Fibroblast of lung (primary cell): ENCODE measurements at regions not wholly inside any gene's neighbourhood (a gene's known extent, or its start where the extent isn't known, plus 50 kb on each side); places are given as distances from the start of the nearest gene placed in this dataset.

ENCODE experiments used
- EZH2 ChIP-seq: IDR thresholded peaks from 2 replicates; pipeline ENCODE4 v1.5.1; 2012; ENCODE audit warnings: low read length, control low read depth, mild to moderate bottlenecking; ENCODE audit errors: missing control alignments
- TF ChIP-seq, protein P1 (sequence below), 2 donors: IDR thresholded peaks in 1 of 2; conservative IDR thresholded peaks in 1 of 2; 1 replicate in 1 of 2; 2 replicates in 1 of 2; pipeline ENCODE4 v1.5.1; 2011 to 2012; ENCODE audit warnings: low read length in 2 of 2, control low read depth in 1 of 2, inconsistent platforms in 1 of 2, low read depth in 1 of 2, mild to moderate bottlenecking in 1 of 2

DNA sequence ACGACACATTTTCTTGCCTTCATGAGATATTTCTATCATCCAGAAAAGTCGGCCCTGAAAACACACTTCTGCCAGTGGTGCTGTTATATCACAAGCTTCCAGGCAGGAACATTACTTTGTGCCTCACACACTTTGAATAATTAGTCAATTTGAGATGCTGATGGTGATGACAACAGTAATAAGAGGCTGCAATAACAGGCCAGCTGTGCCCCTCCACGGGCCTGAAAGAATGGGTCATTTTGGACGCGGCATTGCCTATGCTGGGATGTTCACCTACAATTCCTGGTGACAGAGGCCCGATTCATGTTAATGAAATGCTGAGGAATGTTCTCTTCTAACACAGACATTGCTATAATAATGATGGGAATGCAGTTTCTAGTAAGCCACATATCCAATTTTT is 463.8 kb upstream of the KIRREL3 start:
- TF ChIP-seq, protein P1, sequence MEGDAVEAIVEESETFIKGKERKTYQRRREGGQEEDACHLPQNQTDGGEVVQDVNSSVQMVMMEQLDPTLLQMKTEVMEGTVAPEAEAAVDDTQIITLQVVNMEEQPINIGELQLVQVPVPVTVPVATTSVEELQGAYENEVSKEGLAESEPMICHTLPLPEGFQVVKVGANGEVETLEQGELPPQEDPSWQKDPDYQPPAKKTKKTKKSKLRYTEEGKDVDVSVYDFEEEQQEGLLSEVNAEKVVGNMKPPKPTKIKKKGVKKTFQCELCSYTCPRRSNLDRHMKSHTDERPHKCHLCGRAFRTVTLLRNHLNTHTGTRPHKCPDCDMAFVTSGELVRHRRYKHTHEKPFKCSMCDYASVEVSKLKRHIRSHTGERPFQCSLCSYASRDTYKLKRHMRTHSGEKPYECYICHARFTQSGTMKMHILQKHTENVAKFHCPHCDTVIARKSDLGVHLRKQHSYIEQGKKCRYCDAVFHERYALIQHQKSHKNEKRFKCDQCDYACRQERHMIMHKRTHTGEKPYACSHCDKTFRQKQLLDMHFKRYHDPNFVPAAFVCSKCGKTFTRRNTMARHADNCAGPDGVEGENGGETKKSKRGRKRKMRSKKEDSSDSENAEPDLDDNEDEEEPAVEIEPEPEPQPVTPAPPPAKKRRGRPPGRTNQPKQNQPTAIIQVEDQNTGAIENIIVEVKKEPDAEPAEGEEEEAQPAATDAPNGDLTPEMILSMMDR (conservative IDR thresholded peaks at IDR 0.05 in 1 of 2, IDR thresholded peaks at IDR 0.05 in 1 of 2; ENCODE audit: low read depth in 1 of 2, low read length in 2 of 2), result no peak
- no peak for TF ChIP-seq EZH2
